KBM-7 (cell line): ENCODE measurements at regions not wholly inside any gene's neighbourhood (a gene's known extent, or its start where the extent isn't known, plus 50 kb on each side); places are given as distances from the start of the nearest gene placed in this dataset.
A peak's percentile ranks its signal among the peaks of the same experiment; 100 is the strongest.

Experiments used
- DNase-seq: peaks from one replicate; pipeline ENCODE4 v3.0.0-alpha.2; 2015
- in situ Hi-C: fragments of 300-500 bp; cut with MboI; formaldehyde crosslinking; loops from 2 replicates; pipeline ENCODE4 v1.14.3; 2020; ENCODE audit warnings: low sequenced_read_pairs, low pct_unique_long_range_greater_than_20kb, mixed read lengths

DNA sequence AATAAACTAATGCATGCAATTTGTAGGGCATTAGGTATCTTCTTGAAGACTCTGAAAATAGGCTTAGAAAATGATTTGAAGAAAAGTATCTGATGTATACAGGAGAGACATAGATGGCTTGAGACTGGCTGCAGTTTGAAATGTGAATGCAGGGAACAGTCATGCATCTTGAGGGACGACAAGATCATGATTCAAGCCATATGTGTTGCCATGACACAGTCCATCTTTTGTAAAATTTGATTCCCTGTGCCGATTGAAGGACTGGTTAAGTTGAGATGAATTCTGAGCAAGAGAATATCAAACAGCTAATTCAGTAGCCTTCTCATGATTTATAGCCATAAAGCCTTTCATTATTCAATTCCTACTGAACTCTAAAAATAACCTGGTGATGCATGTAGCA, 231.6 kb downstream of the CASP12 start:
- DNase-seq, result no peak
- in situ Hi-C loops, result no loop called here

- in situ Hi-C loops, result no loop called here
- DNase-seq, result peak; percentile 41
Measured at GRCh38 chr11:104665641-104666040, 232.6 kb downstream of the CASP12 start.

DNA sequence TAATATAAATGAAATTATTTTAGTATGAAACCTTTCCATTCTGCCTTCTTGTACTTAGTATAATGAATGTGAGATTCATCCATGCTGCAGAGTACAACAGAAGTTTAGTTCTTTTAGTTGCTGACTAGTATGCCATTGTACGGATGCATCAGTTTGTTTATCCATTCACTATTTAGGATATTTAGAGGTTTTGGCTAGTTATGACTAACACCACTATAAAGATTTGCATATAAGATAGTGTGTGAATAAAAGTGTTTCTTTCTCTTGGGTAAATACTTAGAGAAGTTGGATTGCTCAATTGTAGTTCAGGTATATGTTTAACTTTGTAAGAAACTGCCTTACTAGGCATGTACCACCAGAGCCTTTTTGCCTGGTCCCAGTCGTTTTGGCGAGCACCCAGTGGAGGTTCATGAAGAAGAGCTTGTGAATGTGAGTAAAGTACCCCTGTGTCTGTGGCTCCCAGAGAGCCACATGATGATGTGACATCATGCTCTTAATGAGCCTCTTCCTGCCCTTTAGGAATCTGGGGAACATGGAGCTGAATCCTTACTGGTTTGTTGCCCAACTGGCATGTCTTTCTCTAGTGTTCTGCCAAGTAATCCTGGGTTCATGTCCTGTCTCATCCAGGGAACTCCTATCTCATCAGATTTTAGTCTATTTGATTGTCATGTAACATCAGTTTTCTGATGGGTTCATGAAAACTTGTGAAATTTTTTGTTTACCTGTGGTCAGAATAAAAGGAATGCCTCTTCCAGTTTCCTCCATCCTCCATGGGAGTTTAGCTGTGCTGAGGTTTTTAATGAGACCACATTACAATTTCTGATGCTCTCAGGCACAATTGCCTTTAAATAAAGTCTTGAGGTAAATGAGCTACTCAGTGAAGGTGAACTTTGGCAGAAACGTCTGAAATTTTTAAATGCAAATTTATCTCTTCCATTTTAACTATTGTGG, 234.8 kb downstream of the CASP12 start:
- DNase-seq, result no peak
- in situ Hi-C loops, result no loop called here

GRCh38 chr11:104661901-104662300, 236.4 kb downstream of the CASP12 start:
- no peak for DNase-seq
- in situ Hi-C loops, result no loop called here

GRCh38 chr11:104661471-104661870, 236.8 kb downstream of the CASP12 start:
- no peak for DNase-seq
- in situ Hi-C loops, result no loop called here

DNA sequence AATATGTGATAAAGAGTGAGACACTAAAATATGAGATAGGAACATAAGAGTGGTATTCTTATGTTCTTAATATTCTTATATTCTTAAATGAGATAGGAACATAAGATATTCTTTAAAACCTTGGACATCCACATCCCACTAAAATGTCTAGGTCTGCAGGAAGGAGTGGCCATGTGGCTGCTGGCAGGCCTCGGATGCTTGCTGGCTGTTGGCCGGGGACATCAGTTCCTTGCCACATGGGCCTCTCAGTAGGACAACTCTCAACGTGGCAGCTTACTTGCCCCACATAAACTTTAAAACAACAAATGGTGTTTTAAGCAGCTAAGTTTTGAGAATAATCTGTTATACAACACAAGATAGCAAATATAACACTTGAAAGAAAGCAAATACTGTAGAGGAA, 240.1 kb downstream of the CASP12 start:
- in situ Hi-C loops, result no loop called here
- DNase-seq, result no peak

DNA sequence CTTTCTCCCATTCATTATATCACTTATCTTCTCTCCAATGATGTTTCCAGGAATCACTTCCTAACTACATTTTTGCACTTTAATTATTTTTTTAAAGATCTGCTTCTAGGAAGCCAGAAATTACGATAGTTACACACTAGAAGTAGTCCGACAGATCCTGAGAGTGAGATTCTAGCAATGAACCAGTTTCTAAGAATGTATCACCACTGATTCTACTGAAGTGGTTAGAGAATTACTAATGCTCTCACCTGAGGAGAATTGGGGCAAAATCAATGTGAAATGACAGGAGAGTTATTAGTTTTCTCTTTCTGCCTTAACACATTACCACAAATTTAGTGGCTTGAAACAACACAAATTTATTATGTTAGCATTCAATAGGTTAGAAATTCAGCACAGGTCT, 241.2 kb downstream of the CASP12 start:
- no peak for DNase-seq
- in situ Hi-C loops, result no loop called here

DNA sequence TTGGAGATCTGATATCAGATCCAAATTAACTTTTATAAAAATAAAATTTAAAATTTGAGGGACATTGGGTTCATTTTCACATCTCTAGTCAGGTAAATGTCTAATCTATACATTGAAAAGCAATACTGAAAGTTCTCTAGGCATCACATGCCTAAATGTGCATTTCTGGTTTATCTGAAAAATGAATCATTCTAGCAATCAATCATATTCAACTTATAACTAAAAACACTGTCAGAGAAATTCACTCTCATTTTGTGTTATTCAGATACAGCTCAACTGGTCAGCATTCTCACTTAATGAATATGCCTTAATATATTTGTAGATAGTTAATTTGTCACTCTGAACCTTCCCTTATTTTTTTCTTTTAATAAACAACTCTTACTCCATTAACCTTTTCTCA, 243.2 kb downstream of the CASP12 start:
- in situ Hi-C loops, result no loop called here

GRCh38 chr11:104654181-104654813, 244.0 kb downstream of the CASP12 start:
- DNase-seq, result no peak
- in situ Hi-C loops, result no loop called here

More for the DNA sequence above, 243.2 kb downstream of the CASP12 start:
- DNase-seq, result no peak

DNA sequence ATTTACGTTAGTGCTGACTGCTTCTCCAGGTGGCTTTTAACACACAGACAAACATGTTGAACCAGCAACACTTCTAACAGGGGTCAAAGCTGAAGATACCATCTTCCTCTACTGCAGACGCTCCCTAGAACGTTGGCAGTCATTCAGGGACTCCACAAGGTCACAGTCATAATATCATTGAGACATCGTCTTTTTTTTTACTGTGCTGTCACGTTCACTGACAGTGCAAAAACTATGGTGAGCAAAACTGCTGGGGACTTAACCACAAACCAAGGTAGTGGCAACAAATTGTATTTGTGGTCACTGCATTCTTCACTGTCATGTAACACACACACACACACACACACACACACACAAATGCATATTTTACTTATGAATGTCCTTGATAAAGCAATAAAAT, 244.9 kb downstream of the CASP12 start:
- in situ Hi-C loops, result no loop called here
- DNase-seq, result peak; percentile 69

DNA sequence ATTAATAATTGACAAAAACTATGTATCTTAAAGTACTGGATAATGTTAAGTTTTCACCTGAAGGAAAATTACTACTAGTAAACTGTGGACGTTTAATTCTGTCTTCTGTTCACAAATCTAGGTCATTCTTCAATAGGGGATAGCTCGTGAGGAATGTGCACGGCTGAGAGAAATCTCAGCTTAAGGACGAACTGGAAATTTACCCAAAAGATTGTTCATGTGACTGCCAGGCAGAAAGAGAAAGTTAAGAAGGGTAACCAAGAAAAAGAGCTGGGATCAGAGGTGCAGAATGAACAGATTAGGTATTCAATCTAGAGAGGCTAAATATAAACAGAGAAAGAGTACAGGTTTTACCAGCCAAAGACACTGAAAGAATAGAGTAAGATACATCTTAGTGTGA, 245.3 kb downstream of the CASP12 start:
- no peak for DNase-seq
- in situ Hi-C loops, result no loop called here

DNA sequence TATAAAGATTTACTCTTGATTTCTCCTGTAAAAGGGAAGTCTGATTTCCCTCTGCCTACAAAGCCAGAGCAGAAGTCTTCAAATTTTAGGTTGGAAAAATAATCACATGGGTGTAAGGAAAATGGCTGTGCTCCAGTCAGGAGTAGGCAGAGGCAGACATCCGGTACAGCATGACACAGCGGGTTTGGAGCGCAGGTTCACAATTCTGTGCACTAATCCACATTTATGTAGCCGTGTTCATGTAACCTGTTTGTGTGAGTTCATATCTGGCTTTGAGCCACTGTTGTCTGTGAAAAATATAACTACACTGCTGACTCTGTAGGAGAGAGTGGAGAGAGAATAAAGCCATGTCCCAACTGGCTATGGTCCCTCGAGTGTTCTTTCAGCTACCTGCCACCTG, 248.0 kb downstream of the CASP12 start:
- DNase-seq, result no peak
- in situ Hi-C loops, result no loop called here

- in situ Hi-C loops, result no loop called here
Measured at GRCh38 chr11:104649002-104649401, 249.3 kb downstream of the CASP12 start.

DNA sequence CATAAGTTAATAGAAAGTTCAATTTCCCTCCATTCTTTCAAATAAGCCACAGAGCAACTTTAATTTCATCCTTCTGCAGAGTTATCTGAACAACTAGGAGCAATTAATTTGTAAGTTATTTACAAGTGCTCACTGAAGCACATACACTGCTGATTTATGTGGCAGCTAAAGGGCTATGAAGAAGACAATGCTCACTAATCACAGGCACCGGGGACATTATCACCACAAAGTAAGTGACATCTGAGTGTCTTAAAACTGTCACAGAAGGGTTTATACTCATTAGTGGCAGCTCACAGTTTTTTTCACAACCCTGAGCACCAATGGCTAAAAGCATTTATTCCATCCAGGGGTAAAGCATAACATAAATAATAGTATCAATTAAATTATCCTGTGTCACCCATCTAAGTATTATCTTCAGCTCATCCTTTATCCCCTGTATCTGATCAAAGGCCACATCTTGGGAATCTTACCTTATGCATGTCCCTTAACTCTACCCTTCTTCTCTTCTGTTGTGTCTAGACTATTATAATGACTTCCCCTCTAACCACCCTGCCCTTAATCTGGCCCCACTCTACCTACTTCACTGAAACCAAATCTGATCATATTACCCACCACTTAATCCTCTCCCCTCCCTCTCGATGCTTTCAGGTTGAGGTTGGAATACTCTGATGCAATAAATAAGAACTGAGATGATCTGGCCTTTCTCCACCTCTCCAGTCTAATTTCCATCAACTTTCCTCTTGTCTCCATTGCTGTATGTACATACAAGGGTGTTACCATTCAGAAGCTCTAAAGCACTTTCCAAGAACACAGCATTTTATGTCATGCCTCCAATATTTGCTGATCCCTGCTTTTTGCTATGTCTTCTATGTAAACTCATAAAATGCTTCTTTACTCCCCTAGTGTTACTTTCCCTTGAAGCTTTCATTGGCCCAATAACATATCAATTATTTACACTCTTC, 252.7 kb downstream of the CASP12 start:
- peak; percentile 2 for DNase-seq
- in situ Hi-C loops, result no loop called here

More at GRCh38 chr11:104649002-104649401, 249.3 kb downstream of the CASP12 start:
- DNase-seq, result no peak

DNA sequence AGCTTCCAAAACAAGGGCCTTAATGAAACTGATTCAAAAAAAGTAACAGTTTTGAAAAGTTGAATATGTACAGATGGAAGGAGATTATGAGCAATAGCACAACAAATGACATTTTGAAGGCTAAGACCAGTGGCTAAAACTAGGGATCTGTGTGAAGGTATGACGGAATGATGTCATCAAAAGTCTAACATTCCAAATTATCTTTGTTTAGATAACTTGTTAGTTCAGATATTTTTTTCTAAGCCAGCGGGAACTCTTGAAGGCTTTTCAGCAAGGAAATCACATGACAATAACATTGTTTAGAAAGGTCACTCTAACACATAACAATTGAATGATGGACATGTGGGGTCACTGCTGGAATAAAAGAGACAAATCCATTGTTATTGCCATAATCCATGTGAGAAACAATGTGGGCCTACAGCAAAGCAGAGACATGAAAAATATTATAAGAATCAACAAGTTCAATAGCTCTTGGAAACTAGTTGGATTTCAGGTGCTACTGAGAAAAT, 260.5 kb downstream of the CASP12 start:
- in situ Hi-C loops, result no loop called here
- DNase-seq, result no peak

DNA sequence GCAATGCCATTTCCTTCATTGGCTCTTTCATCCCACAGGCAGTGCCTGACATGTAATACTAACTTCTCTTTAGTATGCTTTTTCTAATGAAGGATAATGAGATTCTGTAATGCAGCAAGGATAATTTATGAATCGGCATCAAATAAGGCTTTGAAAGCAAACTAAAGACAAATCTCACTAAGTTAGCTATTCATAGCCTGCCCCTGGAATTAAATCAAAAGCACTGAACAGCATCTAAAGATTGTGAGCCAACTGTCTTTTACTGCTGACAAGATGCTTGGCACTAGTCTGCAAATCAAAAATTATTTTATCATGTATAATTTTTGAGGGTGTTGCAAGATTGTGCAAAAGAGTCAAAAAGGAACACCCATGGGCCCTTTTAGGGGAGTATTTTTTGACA, 265.0 kb downstream of the CASP12 start:
- in situ Hi-C loops, result no loop called here
- no peak for DNase-seq

DNA sequence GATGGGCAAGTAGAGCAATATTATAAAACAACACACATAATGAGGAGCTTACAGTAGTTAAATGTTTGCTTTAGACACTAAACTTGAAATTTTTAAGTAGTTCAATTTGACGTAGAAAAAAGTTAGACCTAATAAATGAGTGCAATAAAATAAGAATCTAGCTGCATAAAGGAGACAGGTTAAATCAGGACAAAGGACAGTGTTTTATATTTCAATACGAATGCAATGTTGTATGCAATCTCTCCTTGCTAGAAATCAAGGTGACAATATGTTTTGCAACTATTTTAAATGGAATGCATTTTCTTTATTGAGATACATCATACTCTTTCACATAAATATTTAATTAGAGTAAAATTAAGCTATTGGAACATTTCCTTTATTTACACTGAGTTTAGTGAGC, 267.9 kb downstream of the CASP12 start:
- no peak for DNase-seq
- in situ Hi-C loops, result no loop called here

DNA sequence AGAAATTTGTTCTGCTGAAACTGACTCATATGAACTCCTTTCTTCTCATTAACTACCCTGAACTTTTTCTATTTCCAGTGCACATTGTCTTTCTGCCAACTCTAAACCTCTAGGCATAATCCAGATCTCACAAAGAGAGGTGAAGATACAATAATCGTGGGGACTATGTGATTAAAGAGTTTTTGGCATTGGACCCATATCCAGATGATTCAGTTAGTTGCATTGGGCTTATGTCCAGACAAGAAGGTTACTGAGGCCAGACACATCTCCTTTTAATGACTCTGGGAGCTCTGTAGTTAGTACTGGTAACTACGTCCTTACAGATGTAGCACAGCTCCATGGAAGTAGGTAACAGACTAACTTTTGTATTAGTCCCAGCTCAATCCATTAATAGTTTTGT, 273.0 kb downstream of the CASP12 start:
- in situ Hi-C loops, result no loop called here
- DNase-seq, result no peak

GRCh38 chr11:104624021-104624420, 274.2 kb downstream of the CASP12 start:
- in situ Hi-C loops, result no loop called here
- DNase-seq, result no peak
